GM12872 (cell line): ENCODE measurements at regions not wholly inside any gene's neighbourhood (a gene's known extent, or its start where the extent isn't known, plus 50 kb on each side); places are given as distances from the start of the nearest gene placed in this dataset.

Experiments
- CTCF ChIP-seq: IDR thresholded peaks from 3 replicates; pipeline ENCODE4 v1.5.1; 2011; ENCODE audit warnings: low read depth, mild to moderate bottlenecking, low read length, moderate library complexity; ENCODE audit not compliant: insufficient read depth

GRCh38 chr6:114600381-114600780 is 257.6 kb upstream of the HS3ST5 start:
- TF ChIP-seq CTCF, result no peak

- TF ChIP-seq CTCF, result no peak
Observed at GRCh38 chr6:114595591-114595990, 252.8 kb upstream of the HS3ST5 start.

GRCh38 chr6:114595186-114595585 is 252.4 kb upstream of the HS3ST5 start:
- TF ChIP-seq CTCF, result no peak

- no peak for TF ChIP-seq CTCF
Observed at GRCh38 chr6:114592506-114592905, 249.7 kb upstream of the HS3ST5 start.

GRCh38 chr6:114588726-114589125 is 245.9 kb upstream of the HS3ST5 start:
- no peak for TF ChIP-seq CTCF

GRCh38 chr6:114586298-114586697 is 243.5 kb upstream of the HS3ST5 start:
- TF ChIP-seq CTCF, result no peak

GRCh38 chr6:114581293-114581692 is 238.5 kb upstream of the HS3ST5 start:
- no peak for TF ChIP-seq CTCF

GRCh38 chr6:114580882-114581281 is 238.1 kb upstream of the HS3ST5 start:
- TF ChIP-seq CTCF, result no peak
